OCI-LY1 (cell line): ENCODE measurements at regions not wholly inside any gene's neighbourhood (a gene's known extent, or its start where the extent isn't known, plus 50 kb on each side); places are given as distances from the start of the nearest gene placed in this dataset.

ENCODE experiments used
- CTCF ChIP-seq: fragments of 200-600 bp; sonication (generic), shearing (Covaris generic); IDR thresholded peaks from 2 replicates; pipeline ENCODE4 v1.5.1; 2017; ENCODE audit warnings: mild to moderate bottlenecking, antibody characterized with exemption, low read length, moderate library complexity, mixed read lengths
- EZH2 ChIP-seq: fragments of 200-600 bp; sonication (generic), shearing (Covaris generic); IDR thresholded peaks from 2 replicates; pipeline ENCODE4 v1.8.0; 2017; ENCODE audit warnings: borderline replicate concordance, mixed run types, mild to moderate bottlenecking, antibody characterized with exemption, low read length, moderate library complexity, mixed read lengths

- TF ChIP-seq CTCF = no peak
- TF ChIP-seq EZH2 = no peak
These were observed 1722.2 kb upstream of the AGA start for GRCh38 chr4:179164267-179164999.
